ENCODE measurements at regions not wholly inside any gene's neighbourhood (a gene's known extent, or its start where the extent isn't known, plus 50 kb on each side); places are given as distances from the start of the nearest gene placed in this dataset.

DNA sequence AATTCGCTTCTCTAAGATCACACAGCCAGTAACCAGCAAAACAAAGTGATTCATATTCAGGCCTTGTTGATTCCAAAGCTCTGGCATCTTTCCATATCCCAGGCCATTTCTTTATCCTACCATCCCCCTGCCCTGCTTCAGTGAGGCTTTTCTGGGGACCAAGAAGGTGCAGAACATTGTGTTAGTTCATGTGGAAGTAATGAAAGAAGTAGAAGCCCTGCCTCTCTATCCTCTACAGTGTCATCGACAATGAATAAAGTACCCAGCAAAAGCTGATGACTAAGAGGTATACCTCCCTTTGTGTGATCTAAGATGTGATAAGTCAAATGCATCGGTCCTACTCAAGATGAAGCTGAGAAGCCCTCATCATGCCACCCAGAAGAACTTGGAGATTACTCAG, 383.2 kb downstream of the BCL11A start:
- H3K4me3 ChIP-seq = no peak overlapping the region
- no peaks in the 10 kb centered on the region for H3K27me3 ChIP-seq
- H3K27ac ChIP-seq = no peak overlapping the region
- H3K36me3 ChIP-seq = no peaks in the 10 kb centered on the region
- TF ChIP-seq POLR2A (IDR thresholded peaks at IDR 0.05) = no peak
- TF ChIP-seq, protein P1, sequence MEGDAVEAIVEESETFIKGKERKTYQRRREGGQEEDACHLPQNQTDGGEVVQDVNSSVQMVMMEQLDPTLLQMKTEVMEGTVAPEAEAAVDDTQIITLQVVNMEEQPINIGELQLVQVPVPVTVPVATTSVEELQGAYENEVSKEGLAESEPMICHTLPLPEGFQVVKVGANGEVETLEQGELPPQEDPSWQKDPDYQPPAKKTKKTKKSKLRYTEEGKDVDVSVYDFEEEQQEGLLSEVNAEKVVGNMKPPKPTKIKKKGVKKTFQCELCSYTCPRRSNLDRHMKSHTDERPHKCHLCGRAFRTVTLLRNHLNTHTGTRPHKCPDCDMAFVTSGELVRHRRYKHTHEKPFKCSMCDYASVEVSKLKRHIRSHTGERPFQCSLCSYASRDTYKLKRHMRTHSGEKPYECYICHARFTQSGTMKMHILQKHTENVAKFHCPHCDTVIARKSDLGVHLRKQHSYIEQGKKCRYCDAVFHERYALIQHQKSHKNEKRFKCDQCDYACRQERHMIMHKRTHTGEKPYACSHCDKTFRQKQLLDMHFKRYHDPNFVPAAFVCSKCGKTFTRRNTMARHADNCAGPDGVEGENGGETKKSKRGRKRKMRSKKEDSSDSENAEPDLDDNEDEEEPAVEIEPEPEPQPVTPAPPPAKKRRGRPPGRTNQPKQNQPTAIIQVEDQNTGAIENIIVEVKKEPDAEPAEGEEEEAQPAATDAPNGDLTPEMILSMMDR (IDR thresholded peaks at IDR 0.05) = no peak
- no peak for DNase-seq
- H3K9me3 ChIP-seq = no peaks in the 10 kb centered on the region
- no peaks in the 10 kb centered on the region for H3K4me1 ChIP-seq

DNA sequence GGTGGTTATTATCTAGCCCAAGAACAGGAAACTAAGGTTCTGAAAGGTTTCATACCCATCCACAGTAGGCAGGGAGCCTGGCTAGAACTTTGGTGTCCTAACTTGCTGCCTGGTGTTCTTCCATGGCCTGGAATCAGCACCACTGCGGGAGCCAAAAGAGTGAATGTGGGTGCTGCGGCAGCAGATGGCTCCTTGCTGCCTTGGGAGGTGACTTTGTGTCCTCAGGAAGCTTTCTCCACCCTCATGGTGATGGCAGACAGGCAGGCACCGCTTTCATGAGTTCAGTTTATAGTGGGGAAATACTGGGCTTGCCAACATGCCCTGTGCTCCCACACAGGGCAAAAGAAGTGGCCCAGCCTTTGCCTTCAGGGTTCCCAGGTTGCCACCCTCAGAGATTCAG, 385.2 kb downstream of the BCL11A start:
- no peak overlapping the region for H3K4me3 ChIP-seq
- TF ChIP-seq, protein P1 (IDR thresholded peaks at IDR 0.05) = no peak
- TF ChIP-seq POLR2A (IDR thresholded peaks at IDR 0.05) = no peak
- no peak overlapping the region for H3K27ac ChIP-seq
- no peaks in the 10 kb centered on the region for H3K4me1 ChIP-seq
- H3K36me3 ChIP-seq = no peaks in the 10 kb centered on the region
- no peaks in the 10 kb centered on the region for H3K9me3 ChIP-seq
- no peaks in the 10 kb centered on the region for H3K27me3 ChIP-seq
- no peak for DNase-seq

DNA sequence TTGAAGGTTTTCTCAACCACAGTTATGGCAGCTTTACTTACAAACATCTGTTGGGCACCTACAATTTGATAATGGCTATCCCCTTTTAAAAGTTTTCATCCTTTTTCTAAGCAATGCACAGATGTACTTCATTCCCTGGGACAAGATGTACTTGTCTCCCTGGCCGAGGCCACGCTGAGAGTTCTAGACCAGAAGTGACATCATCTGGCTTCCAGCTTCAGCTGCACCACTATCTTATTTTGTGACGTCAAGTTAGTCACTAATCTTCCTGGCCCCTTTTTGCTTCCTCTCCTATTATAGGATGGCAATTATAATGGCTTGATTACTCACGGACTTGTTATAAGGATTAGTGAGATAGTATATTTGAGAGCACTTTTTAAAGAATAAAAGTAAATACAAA, 386.4 kb downstream of the BCL11A start:
- no peaks in the 10 kb centered on the region for H3K4me1 ChIP-seq
- no peak overlapping the region for H3K27ac ChIP-seq
- H3K9me3 ChIP-seq = no peaks in the 10 kb centered on the region
- no peaks in the 10 kb centered on the region for H3K27me3 ChIP-seq
- H3K4me3 ChIP-seq = no peak overlapping the region
- no peaks in the 10 kb centered on the region for H3K36me3 ChIP-seq
- TF ChIP-seq POLR2A (IDR thresholded peaks at IDR 0.05) = no peak
- TF ChIP-seq, protein P1 (IDR thresholded peaks at IDR 0.05) = no peak
- DNase-seq = no peak

DNA sequence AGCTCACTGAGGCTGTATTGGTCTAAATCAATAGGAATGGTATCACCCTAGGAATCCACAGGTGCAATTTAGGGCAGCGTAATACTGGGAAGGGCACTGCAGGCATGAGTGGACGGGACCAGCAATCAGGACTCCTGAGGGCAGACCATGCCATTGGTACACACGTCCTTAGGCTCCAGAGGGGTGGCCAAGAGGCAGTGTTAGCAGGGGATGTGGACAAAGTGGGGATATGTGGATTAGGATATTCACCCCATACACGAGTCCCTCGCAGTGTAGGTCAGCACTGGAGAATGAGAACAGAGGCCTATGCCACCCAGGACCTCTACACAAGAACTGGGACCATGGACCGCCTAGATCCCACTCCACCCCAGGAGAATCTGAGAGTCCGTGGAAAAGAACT, 389.8 kb downstream of the BCL11A start:
- Histone ChIP-seq H3K27ac (no peak overlapping the region), H3K4me3 (no peak overlapping the region), H3K4me1 (no peaks in the 10 kb centered on the region), H3K9me3 (no peaks in the 10 kb centered on the region), H3K36me3 (no peaks in the 10 kb centered on the region), H3K27me3 (no peaks in the 10 kb centered on the region)
- TF ChIP-seq POLR2A (IDR thresholded peaks at IDR 0.05) = no peak
- TF ChIP-seq, protein P1 (IDR thresholded peaks at IDR 0.05) = no peak
- no peak for DNase-seq

DNA sequence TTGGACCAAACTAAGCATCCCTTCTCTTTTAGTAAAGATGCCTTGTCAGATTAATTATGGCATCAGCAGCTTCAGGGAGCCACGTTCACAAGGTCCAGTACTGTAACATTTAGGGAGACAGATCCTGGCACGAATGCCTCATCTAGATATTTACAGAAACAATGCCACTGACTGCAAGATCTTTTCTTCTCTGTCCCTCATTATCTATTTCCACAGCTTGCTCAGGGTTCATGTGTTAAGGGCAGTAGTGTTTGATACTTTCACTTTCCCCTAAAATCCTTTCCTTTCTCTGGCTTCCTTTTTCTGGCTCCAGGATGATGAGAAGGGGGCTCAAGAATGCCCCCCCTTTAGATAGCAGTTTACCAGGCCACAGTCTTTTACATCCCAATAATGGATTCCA, 393.9 kb downstream of the BCL11A start:
- Histone ChIP-seq H3K9me3 (no peaks in the 10 kb centered on the region), H3K4me1 (no peaks in the 10 kb centered on the region), H3K36me3 (no peaks in the 10 kb centered on the region), H3K4me3 (no peak overlapping the region), H3K27me3 (no peaks in the 10 kb centered on the region), H3K27ac (no peak overlapping the region)
- no peak for TF ChIP-seq POLR2A (IDR thresholded peaks at IDR 0.05)
- TF ChIP-seq, protein P1 (IDR thresholded peaks at IDR 0.05) = no peak
- no peak for DNase-seq

DNA sequence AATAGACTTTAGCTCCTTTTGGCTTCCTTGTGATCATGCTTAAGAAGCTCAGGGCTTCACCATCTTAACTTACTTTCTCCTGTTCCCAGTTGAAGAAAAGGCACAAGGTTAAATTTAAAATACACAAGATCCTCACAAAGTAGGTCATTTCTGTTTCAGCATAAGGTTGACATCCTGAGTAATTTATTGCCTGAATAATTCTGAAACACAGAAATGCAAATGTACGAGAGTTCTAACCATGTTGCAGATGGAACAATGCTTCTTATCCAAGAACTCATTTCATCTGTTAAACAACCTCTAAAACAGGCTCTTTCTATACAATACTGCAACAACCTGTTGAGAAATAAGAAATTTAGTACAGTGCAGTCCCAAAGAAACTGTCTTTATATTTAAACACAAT, 395.2 kb downstream of the BCL11A start:
- H3K36me3 ChIP-seq = no peaks in the 10 kb centered on the region
- H3K4me3 ChIP-seq = no peak overlapping the region
- TF ChIP-seq, protein P1 (IDR thresholded peaks at IDR 0.05) = no peak
- TF ChIP-seq POLR2A (IDR thresholded peaks at IDR 0.05) = no peak
- no peaks in the 10 kb centered on the region for H3K4me1 ChIP-seq
- no peaks in the 10 kb centered on the region for H3K27me3 ChIP-seq
- no peak for DNase-seq
- no peaks in the 10 kb centered on the region for H3K9me3 ChIP-seq
- no peak overlapping the region for H3K27ac ChIP-seq

Measured in Peyer's patch (tissue), 4 donors.